ENCODE measurements at regions not wholly inside any gene's neighbourhood (a gene's known extent, or its start where the extent isn't known, plus 50 kb on each side); places are given as distances from the start of the nearest gene placed in this dataset.

DNA sequence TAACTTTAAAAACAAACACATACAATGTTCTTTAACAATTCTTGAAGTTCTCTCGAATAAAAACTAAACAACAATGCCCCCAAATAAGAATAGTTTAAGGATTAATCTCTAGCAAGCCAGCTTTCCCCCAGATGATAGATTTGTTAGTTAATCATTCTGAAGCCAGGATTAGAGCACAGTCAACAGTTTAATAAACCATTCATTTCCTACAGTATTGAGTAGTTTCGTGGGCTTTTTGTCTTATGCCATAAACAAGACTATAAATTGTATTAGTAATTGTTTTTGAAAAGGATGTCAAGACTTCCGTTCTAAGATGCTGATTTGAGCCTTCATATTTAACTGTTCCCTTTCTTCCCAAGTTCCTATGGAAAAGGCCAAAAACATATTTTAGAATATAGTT, 136.6 kb downstream of the PIK3R1 start:
- no peak for DNase-seq (ENCODE audit: low spot score)
- no peaks in the 10 kb centered on the region for H3K9me2 ChIP-seq (ENCODE audit: insufficient read depth, low read length)
- no peaks in the 10 kb centered on the region for H3K4me1 ChIP-seq (ENCODE audit: insufficient read depth, low read length, poor library complexity, severe bottlenecking)
- TF ChIP-seq EZH2phosphoT487 (IDR thresholded peaks at IDR 0.05; ENCODE audit: borderline replicate concordance, low read depth, low read length) = no peak
- TF ChIP-seq, protein P1, sequence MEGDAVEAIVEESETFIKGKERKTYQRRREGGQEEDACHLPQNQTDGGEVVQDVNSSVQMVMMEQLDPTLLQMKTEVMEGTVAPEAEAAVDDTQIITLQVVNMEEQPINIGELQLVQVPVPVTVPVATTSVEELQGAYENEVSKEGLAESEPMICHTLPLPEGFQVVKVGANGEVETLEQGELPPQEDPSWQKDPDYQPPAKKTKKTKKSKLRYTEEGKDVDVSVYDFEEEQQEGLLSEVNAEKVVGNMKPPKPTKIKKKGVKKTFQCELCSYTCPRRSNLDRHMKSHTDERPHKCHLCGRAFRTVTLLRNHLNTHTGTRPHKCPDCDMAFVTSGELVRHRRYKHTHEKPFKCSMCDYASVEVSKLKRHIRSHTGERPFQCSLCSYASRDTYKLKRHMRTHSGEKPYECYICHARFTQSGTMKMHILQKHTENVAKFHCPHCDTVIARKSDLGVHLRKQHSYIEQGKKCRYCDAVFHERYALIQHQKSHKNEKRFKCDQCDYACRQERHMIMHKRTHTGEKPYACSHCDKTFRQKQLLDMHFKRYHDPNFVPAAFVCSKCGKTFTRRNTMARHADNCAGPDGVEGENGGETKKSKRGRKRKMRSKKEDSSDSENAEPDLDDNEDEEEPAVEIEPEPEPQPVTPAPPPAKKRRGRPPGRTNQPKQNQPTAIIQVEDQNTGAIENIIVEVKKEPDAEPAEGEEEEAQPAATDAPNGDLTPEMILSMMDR (conservative IDR thresholded peaks at IDR 0.05; ENCODE audit: low read length) = no peak
- BruUV-seq (replicated peaks) = no TSS peak
- H3K36me3 ChIP-seq (ENCODE audit: insufficient read depth, low read length) = no peaks in the 10 kb centered on the region
- no peaks in the 10 kb centered on the region for H4K20me1 ChIP-seq (ENCODE audit: insufficient read depth, low read length)
- no peaks in the 10 kb centered on the region for H3K9me3 ChIP-seq (ENCODE audit: low read length)
- H2AFZ ChIP-seq (ENCODE audit: low read length) = no peak overlapping the region
- intact Hi-C loops (cut with micrococcal nuclease; ENCODE audit: unreplicated experiment) = no loop called here
- no peaks in the 10 kb centered on the region for H3K79me2 ChIP-seq (ENCODE audit: insufficient read depth, low read depth, low read length)
- ChIA-PET POLR2A (no interaction called here), CTCF (ENCODE audit: unreplicated experiment) (no interaction called here)
- no peak overlapping the region for H3K27ac ChIP-seq (ENCODE audit: low read depth, low read length, poor library complexity, severe bottlenecking)
- no peak overlapping the region for H3K4me3 ChIP-seq (ENCODE audit: low read depth, low read length, poor library complexity, severe bottlenecking)
- H3K4me2 ChIP-seq (ENCODE audit: low read length) = no peak overlapping the region

DNA sequence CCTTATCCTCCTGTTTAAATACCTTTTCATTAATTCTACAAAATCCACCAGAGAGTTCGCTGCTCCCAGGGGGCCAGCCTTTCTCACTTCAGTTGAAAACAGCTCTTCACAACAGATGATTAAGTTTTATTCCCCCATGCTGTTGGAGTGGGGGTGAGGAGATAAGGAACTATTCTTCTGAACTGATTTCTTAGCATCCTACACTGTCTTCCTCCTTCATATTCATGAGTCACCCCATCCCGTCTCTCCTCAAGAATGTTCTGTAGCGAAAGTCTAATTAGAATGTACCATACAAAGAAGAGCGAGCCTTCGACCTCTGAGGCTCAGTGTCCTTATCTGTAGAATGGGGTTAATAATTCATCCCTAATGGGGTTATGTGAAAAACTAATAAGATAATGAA, 138.0 kb downstream of the PIK3R1 start:
- Histone ChIP-seq H3K36me3 (ENCODE audit: insufficient read depth, low read length) (no peaks in the 10 kb centered on the region), H2AFZ (ENCODE audit: low read length) (no peak overlapping the region), H3K4me3 (ENCODE audit: low read depth, low read length, poor library complexity, severe bottlenecking) (no peak overlapping the region), H3K9me2 (ENCODE audit: insufficient read depth, low read length) (no peaks in the 10 kb centered on the region), H3K79me2 (ENCODE audit: insufficient read depth, low read depth, low read length) (no peaks in the 10 kb centered on the region), H3K4me2 (ENCODE audit: low read length) (no peak overlapping the region), H3K9me3 (ENCODE audit: low read length) (no peaks in the 10 kb centered on the region), H3K27ac (ENCODE audit: low read depth, low read length, poor library complexity, severe bottlenecking) (no peak overlapping the region), H3K4me1 (ENCODE audit: insufficient read depth, low read length, poor library complexity, severe bottlenecking) (no peaks in the 10 kb centered on the region), H4K20me1 (ENCODE audit: insufficient read depth, low read length) (no peaks in the 10 kb centered on the region)
- TF ChIP-seq, protein P1 (conservative IDR thresholded peaks at IDR 0.05; ENCODE audit: low read length) = no peak
- TF ChIP-seq EZH2phosphoT487 (IDR thresholded peaks at IDR 0.05; ENCODE audit: borderline replicate concordance, low read depth, low read length) = no peak
- intact Hi-C loops (cut with micrococcal nuclease; ENCODE audit: unreplicated experiment) = no loop called here
- ChIA-PET POLR2A (no interaction called here), CTCF (ENCODE audit: unreplicated experiment) (no interaction called here)
- no peak for DNase-seq (ENCODE audit: low spot score)
- no TSS peak for BruUV-seq (replicated peaks)

DNA sequence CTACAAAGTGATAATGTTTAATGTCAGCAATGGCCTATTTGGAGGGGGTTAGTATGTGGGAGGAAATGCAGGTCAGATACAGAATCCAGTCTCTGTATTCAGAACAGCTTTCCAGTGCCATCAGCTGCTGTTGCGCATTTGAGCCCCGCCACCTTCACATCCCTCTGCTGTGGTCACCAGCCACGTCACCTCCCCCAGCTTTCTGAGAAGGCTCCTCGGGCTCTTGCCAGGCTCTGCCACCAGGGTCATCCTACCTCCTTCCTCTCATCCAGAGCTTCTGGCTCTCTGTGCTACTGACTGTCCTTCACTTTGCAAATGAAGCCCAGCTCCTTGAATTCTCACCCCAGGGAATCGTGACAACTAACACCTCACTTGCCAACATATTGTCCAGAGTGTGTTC, 138.8 kb downstream of the PIK3R1 start:
- Histone ChIP-seq H3K9me3 (ENCODE audit: low read length) (no peaks in the 10 kb centered on the region), H3K36me3 (ENCODE audit: insufficient read depth, low read length) (no peaks in the 10 kb centered on the region), H3K9me2 (ENCODE audit: insufficient read depth, low read length) (no peaks in the 10 kb centered on the region), H2AFZ (ENCODE audit: low read length) (no peak overlapping the region), H3K4me3 (ENCODE audit: low read depth, low read length, poor library complexity, severe bottlenecking) (no peak overlapping the region), H3K79me2 (ENCODE audit: insufficient read depth, low read depth, low read length) (no peaks in the 10 kb centered on the region), H4K20me1 (ENCODE audit: insufficient read depth, low read length) (no peaks in the 10 kb centered on the region), H3K27ac (ENCODE audit: low read depth, low read length, poor library complexity, severe bottlenecking) (no peak overlapping the region), H3K4me2 (ENCODE audit: low read length) (no peak overlapping the region), H3K4me1 (ENCODE audit: insufficient read depth, low read length, poor library complexity, severe bottlenecking) (no peaks in the 10 kb centered on the region)
- ChIA-PET CTCF (ENCODE audit: unreplicated experiment) (no interaction called here), POLR2A (no interaction called here)
- DNase-seq (ENCODE audit: low spot score) = no peak
- intact Hi-C loops (cut with micrococcal nuclease; ENCODE audit: unreplicated experiment) = no loop called here
- no TSS peak for BruUV-seq (replicated peaks)
- no peak for TF ChIP-seq EZH2phosphoT487 (IDR thresholded peaks at IDR 0.05; ENCODE audit: borderline replicate concordance, low read depth, low read length)
- TF ChIP-seq, protein P1 (conservative IDR thresholded peaks at IDR 0.05; ENCODE audit: low read length) = no peak
